ENCODE measurements at regions not wholly inside any gene's neighbourhood (a gene's known extent, or its start where the extent isn't known, plus 50 kb on each side); places are given as distances from the start of the nearest gene placed in this dataset.

DNA sequence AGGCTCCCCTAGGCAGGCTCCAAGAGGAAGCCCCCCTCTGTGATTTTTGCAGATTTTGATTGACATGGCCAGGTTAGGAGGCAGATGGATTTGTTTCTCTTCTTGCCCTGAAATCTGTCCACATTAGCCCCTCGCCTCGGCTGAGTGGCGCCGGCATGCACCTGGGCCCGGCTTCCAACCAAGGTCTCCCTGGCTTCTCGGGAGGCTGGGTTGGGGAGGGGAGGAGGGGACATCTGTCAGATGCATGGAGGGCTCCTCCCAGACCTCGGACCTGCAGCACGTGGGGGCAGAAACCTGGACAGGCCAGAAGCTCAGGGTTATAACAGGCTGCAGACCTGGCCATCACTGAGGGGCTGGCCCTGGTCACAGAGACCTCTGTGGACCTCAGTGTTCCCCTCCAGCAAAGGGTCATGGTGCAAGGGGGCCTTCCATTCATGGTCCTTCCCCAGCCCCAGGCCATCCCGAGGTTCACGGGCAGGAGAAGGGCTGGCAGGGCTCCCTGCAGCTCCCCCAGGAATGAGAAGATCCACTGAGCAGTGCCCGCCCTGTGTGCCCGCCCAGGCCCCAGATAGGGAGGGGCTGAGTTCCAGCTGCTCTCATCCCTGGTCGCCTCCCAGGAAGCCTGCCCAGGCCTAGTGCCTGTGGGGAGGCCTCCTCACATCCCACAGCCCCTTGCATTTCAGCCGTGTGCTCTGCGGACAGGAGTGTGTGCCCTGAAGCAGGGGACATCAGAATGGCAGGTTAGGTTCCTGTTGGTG is 747.8 kb downstream of the BRD1 start:
- DNase-seq (ENCODE audit: low spot score) (no peak), ATAC-seq (no peak)
- Histone ChIP-seq H3K27me3 (ENCODE audit: insufficient read depth) (no peaks in the 10 kb centered on the region), H3K9me2 (ENCODE audit: insufficient read depth) (no peaks in the 10 kb centered on the region), H3K4me1 (ENCODE audit: insufficient read depth) (no peaks in the 10 kb centered on the region), H3K4me2 (no peak overlapping the region), H4K20me1 (replicated peaks; ENCODE audit: insufficient read depth) (no peaks in the 10 kb centered on the region), H3K36me3 (ENCODE audit: insufficient read depth) (peaks cover 6% of the 10 kb centered on the region; the same call in 1 of the 2 replicates), H3K27ac (ENCODE audit: low read depth) (no peak overlapping the region), H3F3A (replicated peaks; ENCODE audit: low read depth) (no peaks in the 10 kb centered on the region), H3K79me2 (replicated peaks; ENCODE audit: insufficient read depth) (no peaks in the 10 kb centered on the region), H2AFZ (no peak overlapping the region), H3K4me3 (no peak overlapping the region)
- Mint-ChIP-seq H3K36me3 (ENCODE audit: low read depth) (no peaks in the 10 kb centered on the region), H3K27ac (no peak overlapping the region), H3K9me3 (no peaks in the 10 kb centered on the region), H3K4me1 (no peaks in the 10 kb centered on the region), H3K27me3 (ENCODE audit: insufficient read depth, low read depth, poor library complexity) (peaks cover 8% of the 10 kb centered on the region), H3K4me3 (no peak overlapping the region)
- no peak for TF ChIP-seq NANOG (IDR thresholded peaks at IDR 0.05; ENCODE audit: borderline replicate concordance)
- TF ChIP-seq ZNF331 (CRISPR knock-in tag; IDR thresholded peaks at IDR 0.05; ENCODE audit: low read depth): no peak
- TF ChIP-seq STAT1 (IDR thresholded peaks at IDR 0.05; ENCODE audit: unreplicated experiment): no peak
- no peak for TF ChIP-seq ZNF114 (CRISPR knock-in tag; IDR thresholded peaks at IDR 0.05)
- TF ChIP-seq POLR2AphosphoS5 (IDR thresholded peaks at IDR 0.05; ENCODE audit: low read depth): no peak
- TF ChIP-seq, protein P1, sequence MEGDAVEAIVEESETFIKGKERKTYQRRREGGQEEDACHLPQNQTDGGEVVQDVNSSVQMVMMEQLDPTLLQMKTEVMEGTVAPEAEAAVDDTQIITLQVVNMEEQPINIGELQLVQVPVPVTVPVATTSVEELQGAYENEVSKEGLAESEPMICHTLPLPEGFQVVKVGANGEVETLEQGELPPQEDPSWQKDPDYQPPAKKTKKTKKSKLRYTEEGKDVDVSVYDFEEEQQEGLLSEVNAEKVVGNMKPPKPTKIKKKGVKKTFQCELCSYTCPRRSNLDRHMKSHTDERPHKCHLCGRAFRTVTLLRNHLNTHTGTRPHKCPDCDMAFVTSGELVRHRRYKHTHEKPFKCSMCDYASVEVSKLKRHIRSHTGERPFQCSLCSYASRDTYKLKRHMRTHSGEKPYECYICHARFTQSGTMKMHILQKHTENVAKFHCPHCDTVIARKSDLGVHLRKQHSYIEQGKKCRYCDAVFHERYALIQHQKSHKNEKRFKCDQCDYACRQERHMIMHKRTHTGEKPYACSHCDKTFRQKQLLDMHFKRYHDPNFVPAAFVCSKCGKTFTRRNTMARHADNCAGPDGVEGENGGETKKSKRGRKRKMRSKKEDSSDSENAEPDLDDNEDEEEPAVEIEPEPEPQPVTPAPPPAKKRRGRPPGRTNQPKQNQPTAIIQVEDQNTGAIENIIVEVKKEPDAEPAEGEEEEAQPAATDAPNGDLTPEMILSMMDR (conservative IDR thresholded peaks at IDR 0.05; ENCODE audit: low read depth in 2 of 2): no peak
- TF ChIP-seq EZH2 (IDR thresholded peaks at IDR 0.05; ENCODE audit: low read depth, unreplicated experiment): no peak
- TF ChIP-seq, protein P2, sequence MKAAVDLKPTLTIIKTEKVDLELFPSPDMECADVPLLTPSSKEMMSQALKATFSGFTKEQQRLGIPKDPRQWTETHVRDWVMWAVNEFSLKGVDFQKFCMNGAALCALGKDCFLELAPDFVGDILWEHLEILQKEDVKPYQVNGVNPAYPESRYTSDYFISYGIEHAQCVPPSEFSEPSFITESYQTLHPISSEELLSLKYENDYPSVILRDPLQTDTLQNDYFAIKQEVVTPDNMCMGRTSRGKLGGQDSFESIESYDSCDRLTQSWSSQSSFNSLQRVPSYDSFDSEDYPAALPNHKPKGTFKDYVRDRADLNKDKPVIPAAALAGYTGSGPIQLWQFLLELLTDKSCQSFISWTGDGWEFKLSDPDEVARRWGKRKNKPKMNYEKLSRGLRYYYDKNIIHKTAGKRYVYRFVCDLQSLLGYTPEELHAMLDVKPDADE (IDR thresholded peaks at IDR 0.05): no peak
- TF ChIP-seq, protein P3, sequence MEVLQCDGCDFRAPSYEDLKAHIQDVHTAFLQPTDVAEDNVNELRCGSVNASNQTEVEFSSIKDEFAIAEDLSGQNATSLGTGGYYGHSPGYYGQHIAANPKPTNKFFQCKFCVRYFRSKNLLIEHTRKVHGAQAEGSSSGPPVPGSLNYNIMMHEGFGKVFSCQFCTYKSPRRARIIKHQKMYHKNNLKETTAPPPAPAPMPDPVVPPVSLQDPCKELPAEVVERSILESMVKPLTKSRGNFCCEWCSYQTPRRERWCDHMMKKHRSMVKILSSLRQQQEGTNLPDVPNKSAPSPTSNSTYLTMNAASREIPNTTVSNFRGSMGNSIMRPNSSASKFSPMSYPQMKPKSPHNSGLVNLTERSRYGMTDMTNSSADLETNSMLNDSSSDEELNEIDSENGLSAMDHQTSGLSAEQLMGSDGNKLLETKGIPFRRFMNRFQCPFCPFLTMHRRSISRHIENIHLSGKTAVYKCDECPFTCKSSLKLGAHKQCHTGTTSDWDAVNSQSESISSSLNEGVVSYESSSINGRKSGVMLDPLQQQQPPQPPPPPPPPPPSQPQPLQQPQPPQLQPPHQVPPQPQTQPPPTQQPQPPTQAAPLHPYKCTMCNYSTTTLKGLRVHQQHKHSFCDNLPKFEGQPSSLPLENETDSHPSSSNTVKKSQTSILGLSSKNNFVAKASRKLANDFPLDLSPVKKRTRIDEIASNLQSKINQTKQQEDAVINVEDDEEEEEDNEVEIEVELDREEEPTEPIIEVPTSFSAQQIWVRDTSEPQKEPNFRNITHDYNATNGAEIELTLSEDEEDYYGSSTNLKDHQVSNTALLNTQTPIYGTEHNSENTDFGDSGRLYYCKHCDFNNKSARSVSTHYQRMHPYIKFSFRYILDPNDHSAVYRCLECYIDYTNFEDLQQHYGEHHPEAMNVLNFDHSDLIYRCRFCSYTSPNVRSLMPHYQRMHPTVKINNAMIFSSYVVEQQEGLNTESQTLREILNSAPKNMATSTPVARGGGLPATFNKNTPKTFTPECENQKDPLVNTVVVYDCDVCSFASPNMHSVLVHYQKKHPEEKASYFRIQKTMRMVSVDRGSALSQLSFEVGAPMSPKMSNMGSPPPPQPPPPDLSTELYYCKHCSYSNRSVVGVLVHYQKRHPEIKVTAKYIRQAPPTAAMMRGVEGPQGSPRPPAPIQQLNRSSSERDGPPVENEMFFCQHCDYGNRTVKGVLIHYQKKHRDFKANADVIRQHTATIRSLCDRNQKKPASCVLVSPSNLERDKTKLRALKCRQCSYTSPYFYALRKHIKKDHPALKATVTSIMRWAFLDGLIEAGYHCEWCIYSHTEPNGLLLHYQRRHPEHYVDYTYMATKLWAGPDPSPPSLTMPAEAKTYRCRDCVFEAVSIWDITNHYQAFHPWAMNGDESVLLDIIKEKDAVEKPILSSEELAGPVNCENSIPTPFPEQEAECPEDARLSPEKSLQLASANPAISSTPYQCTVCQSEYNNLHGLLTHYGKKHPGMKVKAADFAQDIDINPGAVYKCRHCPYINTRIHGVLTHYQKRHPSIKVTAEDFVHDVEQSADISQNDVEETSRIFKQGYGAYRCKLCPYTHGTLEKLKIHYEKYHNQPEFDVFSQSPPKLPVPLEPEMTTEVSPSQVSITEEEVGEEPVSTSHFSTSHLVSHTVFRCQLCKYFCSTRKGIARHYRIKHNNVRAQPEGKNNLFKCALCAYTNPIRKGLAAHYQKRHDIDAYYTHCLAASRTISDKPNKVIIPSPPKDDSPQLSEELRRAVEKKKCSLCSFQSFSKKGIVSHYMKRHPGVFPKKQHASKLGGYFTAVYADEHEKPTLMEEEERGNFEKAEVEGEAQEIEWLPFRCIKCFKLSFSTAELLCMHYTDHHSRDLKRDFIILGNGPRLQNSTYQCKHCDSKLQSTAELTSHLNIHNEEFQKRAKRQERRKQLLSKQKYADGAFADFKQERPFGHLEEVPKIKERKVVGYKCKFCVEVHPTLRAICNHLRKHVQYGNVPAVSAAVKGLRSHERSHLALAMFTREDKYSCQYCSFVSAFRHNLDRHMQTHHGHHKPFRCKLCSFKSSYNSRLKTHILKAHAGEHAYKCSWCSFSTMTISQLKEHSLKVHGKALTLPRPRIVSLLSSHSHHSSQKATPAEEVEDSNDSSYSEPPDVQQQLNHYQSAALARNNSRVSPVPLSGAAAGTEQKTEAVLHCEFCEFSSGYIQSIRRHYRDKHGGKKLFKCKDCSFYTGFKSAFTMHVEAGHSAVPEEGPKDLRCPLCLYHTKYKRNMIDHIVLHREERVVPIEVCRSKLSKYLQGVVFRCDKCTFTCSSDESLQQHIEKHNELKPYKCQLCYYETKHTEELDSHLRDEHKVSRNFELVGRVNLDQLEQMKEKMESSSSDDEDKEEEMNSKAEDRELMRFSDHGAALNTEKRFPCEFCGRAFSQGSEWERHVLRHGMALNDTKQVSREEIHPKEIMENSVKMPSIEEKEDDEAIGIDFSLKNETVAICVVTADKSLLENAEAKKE (CRISPR knock-in tag; IDR thresholded peaks at IDR 0.05): no peak
- TF ChIP-seq JUNB (IDR thresholded peaks at IDR 0.05; ENCODE audit: unreplicated experiment): no peak
- TF ChIP-seq EZH2phosphoT487 (IDR thresholded peaks at IDR 0.05; ENCODE audit: unreplicated experiment): no peak
- TF ChIP-seq, protein P4, sequence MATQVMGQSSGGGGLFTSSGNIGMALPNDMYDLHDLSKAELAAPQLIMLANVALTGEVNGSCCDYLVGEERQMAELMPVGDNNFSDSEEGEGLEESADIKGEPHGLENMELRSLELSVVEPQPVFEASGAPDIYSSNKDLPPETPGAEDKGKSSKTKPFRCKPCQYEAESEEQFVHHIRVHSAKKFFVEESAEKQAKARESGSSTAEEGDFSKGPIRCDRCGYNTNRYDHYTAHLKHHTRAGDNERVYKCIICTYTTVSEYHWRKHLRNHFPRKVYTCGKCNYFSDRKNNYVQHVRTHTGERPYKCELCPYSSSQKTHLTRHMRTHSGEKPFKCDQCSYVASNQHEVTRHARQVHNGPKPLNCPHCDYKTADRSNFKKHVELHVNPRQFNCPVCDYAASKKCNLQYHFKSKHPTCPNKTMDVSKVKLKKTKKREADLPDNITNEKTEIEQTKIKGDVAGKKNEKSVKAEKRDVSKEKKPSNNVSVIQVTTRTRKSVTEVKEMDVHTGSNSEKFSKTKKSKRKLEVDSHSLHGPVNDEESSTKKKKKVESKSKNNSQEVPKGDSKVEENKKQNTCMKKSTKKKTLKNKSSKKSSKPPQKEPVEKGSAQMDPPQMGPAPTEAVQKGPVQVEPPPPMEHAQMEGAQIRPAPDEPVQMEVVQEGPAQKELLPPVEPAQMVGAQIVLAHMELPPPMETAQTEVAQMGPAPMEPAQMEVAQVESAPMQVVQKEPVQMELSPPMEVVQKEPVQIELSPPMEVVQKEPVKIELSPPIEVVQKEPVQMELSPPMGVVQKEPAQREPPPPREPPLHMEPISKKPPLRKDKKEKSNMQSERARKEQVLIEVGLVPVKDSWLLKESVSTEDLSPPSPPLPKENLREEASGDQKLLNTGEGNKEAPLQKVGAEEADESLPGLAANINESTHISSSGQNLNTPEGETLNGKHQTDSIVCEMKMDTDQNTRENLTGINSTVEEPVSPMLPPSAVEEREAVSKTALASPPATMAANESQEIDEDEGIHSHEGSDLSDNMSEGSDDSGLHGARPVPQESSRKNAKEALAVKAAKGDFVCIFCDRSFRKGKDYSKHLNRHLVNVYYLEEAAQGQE (IDR thresholded peaks at IDR 0.05; ENCODE audit: unreplicated experiment): no peak
- TF ChIP-seq CREB1 (CRISPR knock-in tag; IDR thresholded peaks at IDR 0.05; ENCODE audit: low read depth): no peak

Measured in GM23338 (cell line).